Thyroid gland (tissue), 4 donors: ENCODE measurements at regions not wholly inside any gene's neighbourhood (a gene's known extent, or its start where the extent isn't known, plus 50 kb on each side); places are given as distances from the start of the nearest gene placed in this dataset.

Experiments
- POLR2A ChIP-seq, 2 donors: fragments of 450-650 bp; IDR thresholded peaks; one replicate each; pipeline ENCODE4 v1.6.1; 2017; ENCODE audit warnings: antibody characterized with exemption in 2 of 2, mild to moderate bottlenecking in 2 of 2, moderate library complexity in 1 of 2
- TF ChIP-seq, protein P1 (sequence below), 6 experiments: fragments of 200-600 bp in 3 of 6; fragments of 450-650 bp in 3 of 6; sonication (generic) in 3 of 6; IDR thresholded peaks; one replicate each; pipeline ENCODE4 v1.5.1; 2016 to 2019; ENCODE audit warnings: antibody characterized with exemption in 6 of 6, mild to moderate bottlenecking in 2 of 6, inconsistent platforms in 1 of 6, moderate library complexity in 1 of 6

GRCh38 chr2:39587168-39587567 lies 78.5 kb upstream of the TMEM178A start:
- TF ChIP-seq, protein P1, sequence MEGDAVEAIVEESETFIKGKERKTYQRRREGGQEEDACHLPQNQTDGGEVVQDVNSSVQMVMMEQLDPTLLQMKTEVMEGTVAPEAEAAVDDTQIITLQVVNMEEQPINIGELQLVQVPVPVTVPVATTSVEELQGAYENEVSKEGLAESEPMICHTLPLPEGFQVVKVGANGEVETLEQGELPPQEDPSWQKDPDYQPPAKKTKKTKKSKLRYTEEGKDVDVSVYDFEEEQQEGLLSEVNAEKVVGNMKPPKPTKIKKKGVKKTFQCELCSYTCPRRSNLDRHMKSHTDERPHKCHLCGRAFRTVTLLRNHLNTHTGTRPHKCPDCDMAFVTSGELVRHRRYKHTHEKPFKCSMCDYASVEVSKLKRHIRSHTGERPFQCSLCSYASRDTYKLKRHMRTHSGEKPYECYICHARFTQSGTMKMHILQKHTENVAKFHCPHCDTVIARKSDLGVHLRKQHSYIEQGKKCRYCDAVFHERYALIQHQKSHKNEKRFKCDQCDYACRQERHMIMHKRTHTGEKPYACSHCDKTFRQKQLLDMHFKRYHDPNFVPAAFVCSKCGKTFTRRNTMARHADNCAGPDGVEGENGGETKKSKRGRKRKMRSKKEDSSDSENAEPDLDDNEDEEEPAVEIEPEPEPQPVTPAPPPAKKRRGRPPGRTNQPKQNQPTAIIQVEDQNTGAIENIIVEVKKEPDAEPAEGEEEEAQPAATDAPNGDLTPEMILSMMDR (IDR thresholded peaks at IDR 0.05): no peak
- no peak for TF ChIP-seq POLR2A (IDR thresholded peaks at IDR 0.05)
